PFSK-1 (cell line): ENCODE measurements at regions not wholly inside any gene's neighbourhood (a gene's known extent, or its start where the extent isn't known, plus 50 kb on each side); places are given as distances from the start of the nearest gene placed in this dataset.

ENCODE experiments used
- FOXP2 ChIP-seq: optimal IDR thresholded peaks from 2 replicates; pipeline ENCODE3; 2011; ENCODE audit warnings: borderline replicate concordance, control low read depth, inconsistent platforms; ENCODE audit not compliant: insufficient read depth; ENCODE audit errors: extremely low read length, extremely low read depth
- POLR2AphosphoS5 ChIP-seq: IDR thresholded peaks from 2 replicates; pipeline ENCODE4 v1.6.1; 2012; ENCODE audit warnings: low read depth, mild to moderate bottlenecking, control low read depth, low read length, moderate library complexity
- SIN3A ChIP-seq: IDR thresholded peaks from 2 replicates; pipeline ENCODE4 v1.6.1; 2012; ENCODE audit warnings: mild to moderate bottlenecking, low read length, moderate library complexity, borderline replicate concordance; ENCODE audit not compliant: insufficient read depth
- TAF1 ChIP-seq: IDR thresholded peaks from 2 replicates; pipeline ENCODE4 v1.6.1; 2012; ENCODE audit warnings: low read length, control low read depth, borderline replicate concordance; ENCODE audit not compliant: insufficient read depth
- TF ChIP-seq, protein P1 (sequence below), 2 experiments: IDR thresholded peaks; 2 replicates each; pipeline versions ENCODE4 v1.6.1 to v1.8.0; 2011 to 2012; ENCODE audit warnings: low read depth in 2 of 2, low read length in 2 of 2, control low read depth in 1 of 2, inconsistent platforms in 1 of 2, mild to moderate bottlenecking in 1 of 2, moderate library complexity in 1 of 2; ENCODE audit not compliant: insufficient read depth in 1 of 2

DNA sequence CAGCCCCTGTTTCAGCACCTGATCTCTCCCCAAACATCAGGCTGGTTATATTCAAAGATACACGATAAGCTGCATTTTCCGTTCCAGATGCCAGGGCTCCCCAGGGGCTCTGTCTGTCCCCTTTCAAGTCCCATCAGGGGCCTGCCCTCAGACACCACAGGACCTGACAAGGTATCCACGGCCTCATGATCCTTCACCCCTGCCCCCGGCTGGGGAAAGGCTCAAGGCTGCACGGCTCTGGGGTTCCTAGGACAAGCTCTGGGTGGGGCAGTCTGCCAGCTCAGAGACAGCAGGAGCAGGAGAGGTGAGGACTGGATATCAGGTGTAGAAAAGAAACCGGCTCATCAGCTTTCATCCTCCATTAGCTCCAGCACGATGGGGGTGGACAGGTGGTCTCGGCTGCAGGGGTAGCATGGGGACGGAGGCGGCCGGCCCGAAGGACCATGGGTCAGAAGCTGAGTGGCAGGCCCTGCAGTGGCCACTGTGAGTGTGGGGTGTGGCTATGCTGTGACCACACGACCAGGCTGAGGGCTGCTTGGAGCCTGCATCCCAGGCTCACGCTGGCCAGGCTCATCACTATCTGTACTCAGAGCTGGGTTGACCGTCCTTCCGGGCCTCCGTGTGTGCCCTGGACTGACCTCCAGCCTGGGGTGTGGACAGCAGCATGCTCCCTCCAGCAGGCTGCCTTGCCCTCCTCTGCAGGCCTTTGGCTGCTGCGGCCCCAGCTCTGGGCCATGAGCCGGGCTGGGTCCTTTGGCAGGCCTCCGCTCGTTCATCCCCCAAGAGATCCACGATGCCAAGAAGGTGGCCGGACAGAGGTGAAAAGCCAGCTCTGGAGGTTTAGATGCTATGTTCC is 386.2 kb downstream of the THBS2 start:
- TF ChIP-seq FOXP2: no peak
- TF ChIP-seq POLR2AphosphoS5: no peak
- TF ChIP-seq SIN3A: no peak
- TF ChIP-seq TAF1: no peak
- TF ChIP-seq, protein P1, sequence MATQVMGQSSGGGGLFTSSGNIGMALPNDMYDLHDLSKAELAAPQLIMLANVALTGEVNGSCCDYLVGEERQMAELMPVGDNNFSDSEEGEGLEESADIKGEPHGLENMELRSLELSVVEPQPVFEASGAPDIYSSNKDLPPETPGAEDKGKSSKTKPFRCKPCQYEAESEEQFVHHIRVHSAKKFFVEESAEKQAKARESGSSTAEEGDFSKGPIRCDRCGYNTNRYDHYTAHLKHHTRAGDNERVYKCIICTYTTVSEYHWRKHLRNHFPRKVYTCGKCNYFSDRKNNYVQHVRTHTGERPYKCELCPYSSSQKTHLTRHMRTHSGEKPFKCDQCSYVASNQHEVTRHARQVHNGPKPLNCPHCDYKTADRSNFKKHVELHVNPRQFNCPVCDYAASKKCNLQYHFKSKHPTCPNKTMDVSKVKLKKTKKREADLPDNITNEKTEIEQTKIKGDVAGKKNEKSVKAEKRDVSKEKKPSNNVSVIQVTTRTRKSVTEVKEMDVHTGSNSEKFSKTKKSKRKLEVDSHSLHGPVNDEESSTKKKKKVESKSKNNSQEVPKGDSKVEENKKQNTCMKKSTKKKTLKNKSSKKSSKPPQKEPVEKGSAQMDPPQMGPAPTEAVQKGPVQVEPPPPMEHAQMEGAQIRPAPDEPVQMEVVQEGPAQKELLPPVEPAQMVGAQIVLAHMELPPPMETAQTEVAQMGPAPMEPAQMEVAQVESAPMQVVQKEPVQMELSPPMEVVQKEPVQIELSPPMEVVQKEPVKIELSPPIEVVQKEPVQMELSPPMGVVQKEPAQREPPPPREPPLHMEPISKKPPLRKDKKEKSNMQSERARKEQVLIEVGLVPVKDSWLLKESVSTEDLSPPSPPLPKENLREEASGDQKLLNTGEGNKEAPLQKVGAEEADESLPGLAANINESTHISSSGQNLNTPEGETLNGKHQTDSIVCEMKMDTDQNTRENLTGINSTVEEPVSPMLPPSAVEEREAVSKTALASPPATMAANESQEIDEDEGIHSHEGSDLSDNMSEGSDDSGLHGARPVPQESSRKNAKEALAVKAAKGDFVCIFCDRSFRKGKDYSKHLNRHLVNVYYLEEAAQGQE (IDR thresholded peaks at IDR 0.05; ENCODE audit: insufficient read depth in 1 of 2, low read depth in 2 of 2, low read length in 2 of 2): no peak

DNA sequence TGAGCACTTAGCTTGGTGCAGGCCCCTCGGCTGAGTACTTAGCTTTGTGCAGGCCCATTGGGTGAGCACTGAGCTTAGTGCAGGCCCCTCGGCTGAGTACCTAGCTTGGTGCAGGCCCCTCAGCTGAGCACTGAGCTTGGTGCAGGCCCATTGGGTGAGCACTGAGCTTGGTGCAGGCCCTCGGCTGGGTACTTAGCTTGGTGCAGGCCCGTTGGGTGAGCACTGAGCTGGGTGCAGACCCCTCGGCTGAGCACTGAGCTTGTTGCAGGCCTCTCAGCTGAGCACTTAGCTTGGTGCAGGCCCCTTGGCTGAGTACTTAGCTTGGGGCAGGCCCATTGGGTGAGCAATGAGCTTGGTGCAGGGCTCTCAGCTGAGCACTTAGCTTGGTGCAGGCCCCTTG is 387.1 kb downstream of the THBS2 start:
- TF ChIP-seq SIN3A: no peak
- TF ChIP-seq POLR2AphosphoS5: no peak
- no peak for TF ChIP-seq FOXP2
- TF ChIP-seq TAF1: no peak
- TF ChIP-seq, protein P1 (IDR thresholded peaks at IDR 0.05; ENCODE audit: insufficient read depth in 1 of 2, low read depth in 2 of 2, low read length in 2 of 2): no peak

DNA sequence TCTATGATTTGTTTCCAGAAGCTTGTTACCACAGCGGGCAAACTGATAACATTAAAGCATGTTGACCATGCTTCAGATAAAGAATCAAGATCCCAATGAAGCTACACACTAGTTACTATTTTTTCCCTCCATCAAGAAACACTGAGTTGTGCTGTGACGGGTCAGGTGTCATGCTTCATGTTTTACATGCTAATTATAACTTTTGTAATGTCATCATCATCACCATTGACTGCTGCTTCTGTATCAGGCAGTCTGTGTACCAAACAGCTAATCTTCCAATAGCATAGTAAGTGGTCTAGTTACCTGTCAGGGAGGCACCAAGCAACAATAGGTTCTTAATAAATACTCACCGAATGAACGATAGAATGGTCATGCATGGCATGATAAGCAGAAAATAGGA is 388.1 kb downstream of the THBS2 start:
- TF ChIP-seq FOXP2: no peak
- no peak for TF ChIP-seq SIN3A
- TF ChIP-seq POLR2AphosphoS5: no peak
- TF ChIP-seq TAF1: no peak
- TF ChIP-seq, protein P1 (IDR thresholded peaks at IDR 0.05; ENCODE audit: insufficient read depth in 1 of 2, low read depth in 2 of 2, low read length in 2 of 2): no peak

DNA sequence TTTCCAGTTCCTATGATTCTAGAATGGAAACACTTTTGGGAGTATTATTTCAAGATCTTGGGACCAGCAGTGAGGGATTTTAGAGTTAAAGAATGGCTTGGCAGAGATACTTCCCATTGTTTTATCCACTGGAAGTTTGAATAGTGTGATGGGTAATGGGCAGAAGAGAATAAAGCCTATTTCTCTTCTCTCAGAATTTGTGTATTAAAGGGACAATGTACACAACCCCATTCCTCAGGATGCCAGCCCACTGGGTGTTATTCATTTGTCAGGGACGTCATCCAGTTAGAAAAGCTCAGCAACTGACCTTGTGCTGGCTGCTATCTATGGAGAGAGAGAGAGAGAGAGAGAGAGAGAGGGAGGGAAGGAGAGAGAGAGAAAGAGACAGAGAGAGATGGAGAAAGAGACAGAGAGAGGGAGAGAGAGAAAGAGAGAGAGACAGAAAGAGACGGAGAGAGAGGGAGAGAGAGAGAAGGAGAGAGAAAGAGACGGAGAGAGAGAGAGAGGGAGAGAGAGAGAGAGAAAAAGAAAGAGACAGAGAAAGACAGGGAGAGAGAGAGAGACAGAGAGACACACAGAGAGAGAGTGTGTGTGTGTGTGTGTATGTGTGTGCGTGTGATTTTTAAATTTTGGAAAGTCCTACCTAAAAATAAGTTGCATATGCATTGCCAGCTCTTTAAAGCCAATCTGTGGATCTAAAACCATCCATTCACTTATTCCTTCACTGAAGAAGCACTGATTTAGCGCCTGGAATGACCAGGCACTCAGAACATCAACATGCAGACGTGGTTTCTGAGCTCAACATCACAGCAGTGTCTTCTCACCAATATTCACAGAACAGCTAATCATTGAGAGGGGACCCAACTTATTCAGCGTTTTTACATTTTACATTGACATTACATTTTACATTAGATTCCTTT is 388.8 kb downstream of the THBS2 start:
- TF ChIP-seq, protein P1 (IDR thresholded peaks at IDR 0.05; ENCODE audit: insufficient read depth in 1 of 2, low read depth in 2 of 2, low read length in 2 of 2): no peak
- TF ChIP-seq SIN3A (no peak), POLR2AphosphoS5 (no peak), TAF1 (no peak), FOXP2 (no peak)
